Heart left ventricle (tissue), 13 donors: ENCODE measurements at regions not wholly inside any gene's neighbourhood (a gene's known extent, or its start where the extent isn't known, plus 50 kb on each side); places are given as distances from the start of the nearest gene placed in this dataset.

ENCODE experiments used
- POLR2A ChIP-seq, 2 donors: fragments of 450-650 bp; IDR thresholded peaks; one replicate each; pipeline ENCODE4 v1.6.1; 2017; ENCODE audit warnings: antibody characterized with exemption in 2 of 2, mild to moderate bottlenecking in 2 of 2, moderate library complexity in 2 of 2
- TF ChIP-seq, protein P1 (sequence below), 12 donors: fragments of 200-600 bp; sonication (generic) in 4 of 12; IDR thresholded peaks; one replicate each; pipeline versions ENCODE4 v1.5.0 to v1.8.0; 2018 to 2022; ENCODE audit warnings: antibody characterized with exemption in 12 of 12, mild to moderate bottlenecking in 5 of 12
- donor health status: ischemic (EF 13 %, LVEDD 7.1; RV severe dilation, severe dysfunction).
- donor health status: DM: no; HTN: yes; CAD: no.
- donor health status: DM: no; HTN: no; CAD: no.
- donor health status: ischemic (EF 25% LVEDD 6.9; RV normal size, moderate dysfunction).
- donor health status: ischemic (EF 25% LVEDD 5.7; RV mildly dilated, moderate dysfunction).
- donor health status: ischemic (EF 35%, LVEDD 5.7; RV mildly dilated, moderate dysfunction).
- donor health status: nonischemic (EF 11% LVEDD 7.7; RV severe dilation, severe dysfunction).
- donor health status: DM: yes; HTN: yes; CAD: no.
- donor health status: PGD.
- donor health status: ischemic (EF 29% LVEDD 5.4; RV normal size, mild dysfunction).
- donor health status: nonischemic (EF 23%, LVEDD 6.1; RV moderate dilation, normal function).

DNA sequence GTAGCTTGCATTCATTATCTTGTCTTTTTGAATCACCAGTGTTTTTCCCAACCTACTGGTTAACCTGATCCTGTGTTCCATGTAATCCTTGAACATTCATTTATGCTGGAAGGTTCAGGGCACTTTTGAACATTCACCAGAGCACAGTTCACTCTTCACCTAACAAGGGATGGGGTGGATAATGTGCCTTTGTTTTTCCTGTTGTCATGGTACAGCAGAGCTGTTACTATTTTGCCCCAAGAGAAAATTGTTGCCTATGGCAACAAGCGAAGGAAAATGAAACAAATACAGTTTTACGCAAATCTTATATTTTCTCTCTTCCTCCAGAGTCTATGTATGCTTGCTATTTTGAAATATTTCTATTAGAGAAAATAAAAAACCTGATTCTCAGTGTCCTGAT is 60.3 kb upstream of the RIOK2 start:
- TF ChIP-seq, protein P1, sequence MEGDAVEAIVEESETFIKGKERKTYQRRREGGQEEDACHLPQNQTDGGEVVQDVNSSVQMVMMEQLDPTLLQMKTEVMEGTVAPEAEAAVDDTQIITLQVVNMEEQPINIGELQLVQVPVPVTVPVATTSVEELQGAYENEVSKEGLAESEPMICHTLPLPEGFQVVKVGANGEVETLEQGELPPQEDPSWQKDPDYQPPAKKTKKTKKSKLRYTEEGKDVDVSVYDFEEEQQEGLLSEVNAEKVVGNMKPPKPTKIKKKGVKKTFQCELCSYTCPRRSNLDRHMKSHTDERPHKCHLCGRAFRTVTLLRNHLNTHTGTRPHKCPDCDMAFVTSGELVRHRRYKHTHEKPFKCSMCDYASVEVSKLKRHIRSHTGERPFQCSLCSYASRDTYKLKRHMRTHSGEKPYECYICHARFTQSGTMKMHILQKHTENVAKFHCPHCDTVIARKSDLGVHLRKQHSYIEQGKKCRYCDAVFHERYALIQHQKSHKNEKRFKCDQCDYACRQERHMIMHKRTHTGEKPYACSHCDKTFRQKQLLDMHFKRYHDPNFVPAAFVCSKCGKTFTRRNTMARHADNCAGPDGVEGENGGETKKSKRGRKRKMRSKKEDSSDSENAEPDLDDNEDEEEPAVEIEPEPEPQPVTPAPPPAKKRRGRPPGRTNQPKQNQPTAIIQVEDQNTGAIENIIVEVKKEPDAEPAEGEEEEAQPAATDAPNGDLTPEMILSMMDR (IDR thresholded peaks at IDR 0.05): no peak
- TF ChIP-seq POLR2A (IDR thresholded peaks at IDR 0.05): no peak
